NCI-H446 treated with DMSO at 0.1 percent for 48 hours (cell line): ENCODE measurements at regions not wholly inside any gene's neighbourhood (a gene's known extent, or its start where the extent isn't known, plus 50 kb on each side); places are given as distances from the start of the nearest gene placed in this dataset.

ENCODE experiments used
- DNase-seq: peaks from one replicate; lab custom pipeline; 2025; lab: John Stamatoyannopoulos, UW

GRCh38 chr4:155616117-155616516 lies 50.5 kb upstream of the GUCY1A1 start:
- DNase-seq = no peak

GRCh38 chr4:155615081-155615887 lies 51.4 kb upstream of the GUCY1A1 start:
- no peak for DNase-seq

GRCh38 chr4:155614111-155614762 lies 52.4 kb upstream of the GUCY1A1 start:
- no peak for DNase-seq

- DNase-seq = no peak
These were observed 54.6 kb upstream of the GUCY1A1 start for GRCh38 chr4:155612074-155612473.

GRCh38 chr4:155611501-155611900 lies 55.1 kb upstream of the GUCY1A1 start:
- no peak for DNase-seq

- DNase-seq = no peak
These were observed 56.5 kb upstream of the GUCY1A1 start for GRCh38 chr4:155610143-155610542.

- no peak for DNase-seq
These were observed 57.1 kb upstream of the GUCY1A1 start for GRCh38 chr4:155609455-155610059.

GRCh38 chr4:155608225-155608885 lies 58.3 kb upstream of the GUCY1A1 start:
- no peak for DNase-seq

GRCh38 chr4:155607481-155607880 lies 59.2 kb upstream of the GUCY1A1 start:
- DNase-seq = peak; percentile 86

GRCh38 chr4:155604718-155605626 lies 61.7 kb upstream of the GUCY1A1 start:
- DNase-seq = no peak

- no peak for DNase-seq
These were observed 63.2 kb upstream of the GUCY1A1 start for GRCh38 chr4:155603360-155603891.

- no peak for DNase-seq
These were observed 64.1 kb upstream of the GUCY1A1 start for GRCh38 chr4:155602351-155603140.

- DNase-seq = no peak
These were observed 66.4 kb upstream of the GUCY1A1 start for GRCh38 chr4:155600244-155600643.

GRCh38 chr4:155599596-155599995 lies 67.1 kb upstream of the GUCY1A1 start:
- no peak for DNase-seq

- no peak for DNase-seq
These were observed 67.6 kb upstream of the GUCY1A1 start for GRCh38 chr4:155599085-155599484.

GRCh38 chr4:155597933-155598451 lies 68.7 kb upstream of the GUCY1A1 start:
- no peak for DNase-seq

GRCh38 chr4:155597281-155597680 lies 69.4 kb upstream of the GUCY1A1 start:
- DNase-seq = no peak

GRCh38 chr4:155593793-155594192 lies 72.9 kb upstream of the GUCY1A1 start:
- no peak for DNase-seq

GRCh38 chr4:155592938-155593297 lies 73.7 kb upstream of the GUCY1A1 start:
- DNase-seq = peak; percentile 30
